DMS153 treated with DMSO at 0.1 percent for 48 hours (cell line): ENCODE measurements at regions not wholly inside any gene's neighbourhood (a gene's known extent, or its start where the extent isn't known, plus 50 kb on each side); places are given as distances from the start of the nearest gene placed in this dataset.
"Not testable (repeated sequence)": the region's sequence is repeated elsewhere in the genome, so short reads cannot be mapped to it uniquely, and the experiment has no call there.

ENCODE experiments used
- DNase-seq: peaks from one replicate; lab custom pipeline; 2025; ENCODE audit not compliant: unreplicated experiment; lab: John Stamatoyannopoulos, UW

GRCh38 chr1:222941425-222941824 lies 126.6 kb downstream of the DISP1 start:
- DNase-seq, result no peak

GRCh38 chr1:222946436-222946835 lies 131.6 kb downstream of the DISP1 start:
- DNase-seq, result no peak

- no peak for DNase-seq
Measured at GRCh38 chr1:222948079-222948478, 133.2 kb downstream of the DISP1 start.

GRCh38 chr1:222950892-222951291 lies 136.1 kb downstream of the DISP1 start:
- DNase-seq, result peak; percentile 87

- no peak for DNase-seq
Measured at GRCh38 chr1:222953585-222953984, 138.7 kb downstream of the DISP1 start.

GRCh38 chr1:222955964-222956363 lies 141.1 kb downstream of the DISP1 start:
- no peak for DNase-seq

GRCh38 chr1:222956601-222957000 lies 141.8 kb downstream of the DISP1 start:
- DNase-seq, result no peak

GRCh38 chr1:222967466-222968240 lies 152.8 kb downstream of the DISP1 start:
- DNase-seq, result no peak

- DNase-seq, result no peak
Measured at GRCh38 chr1:222970040-222970439, 155.2 kb downstream of the DISP1 start.

GRCh38 chr1:222970711-222971110 lies 155.9 kb downstream of the DISP1 start:
- no peak for DNase-seq

- no peak for DNase-seq
Measured at GRCh38 chr1:222971146-222971545, 156.3 kb downstream of the DISP1 start.

- no peak for DNase-seq
Measured at GRCh38 chr1:222973561-222973960, 158.7 kb downstream of the DISP1 start.

GRCh38 chr1:222974496-222974895 lies 159.7 kb downstream of the DISP1 start:
- no peak for DNase-seq

- DNase-seq, result no peak
Measured at GRCh38 chr1:222975472-222976122, 160.8 kb downstream of the DISP1 start.

GRCh38 chr1:222976453-222976852 lies 161.6 kb downstream of the DISP1 start:
- no peak for DNase-seq

- DNase-seq, result not testable (repeated sequence)
Measured at GRCh38 chr1:222977294-222977693, 162.5 kb downstream of the DISP1 start.

- no peak for DNase-seq
Measured at GRCh38 chr1:222979561-222979960, 163.5 kb downstream of the TLR5 start.

- DNase-seq, result no peak
Measured at GRCh38 chr1:222987674-222988076, 155.4 kb downstream of the TLR5 start.

- DNase-seq, result no peak
Measured at GRCh38 chr1:222989443-222989842, 153.6 kb downstream of the TLR5 start.

GRCh38 chr1:222991177-222991576 lies 151.9 kb downstream of the TLR5 start:
- no peak for DNase-seq

- DNase-seq, result no peak
Measured at GRCh38 chr1:222991908-222992307, 151.1 kb downstream of the TLR5 start.

GRCh38 chr1:222994511-222995235 lies 148.4 kb downstream of the TLR5 start:
- DNase-seq, result no peak
